SK-N-SH treated with all-trans-retinoic acid at 6 μM for 48 hours (cell line): ENCODE measurements at regions not wholly inside any gene's neighbourhood (a gene's known extent, or its start where the extent isn't known, plus 50 kb on each side); places are given as distances from the start of the nearest gene placed in this dataset.

Experiments used
- ATAC-seq: fragments of 200-7000 bp; cut with Tn5 transposase; 3 replicates; pipeline ENCODE4 v1.9.1; 2020; ENCODE audit warnings: mild to moderate bottlenecking, moderate library complexity
- ARNTL ChIP-seq: fragments of 450-650 bp; formaldehyde crosslinking; IDR thresholded peaks from 2 replicates; pipeline ENCODE4 v1.5.0; 2020; ENCODE audit warnings: low read depth, mild to moderate bottlenecking, moderate library complexity, borderline replicate concordance
- BACH2 ChIP-seq: fragments of 250-450 bp; sonication (Bioruptor Pico); IDR thresholded peaks from 2 replicates; pipeline ENCODE4 v1.9.0; 2021; ENCODE audit warnings: mild to moderate bottlenecking, borderline replicate concordance
- CSDC2 ChIP-seq: fragments of 250-450 bp; sonication (Bioruptor Pico); IDR thresholded peaks from 2 replicates; pipeline ENCODE4 v1.5.0; 2020; ENCODE audit warnings: mild to moderate bottlenecking, moderate library complexity
- ESRRG ChIP-seq: fragments of 250-450 bp; sonication (Bioruptor Pico); IDR thresholded peaks from 2 replicates; pipeline ENCODE4 v1.6.1; 2021; ENCODE audit warnings: mild to moderate bottlenecking
- GLIS3 ChIP-seq: fragments of 250-450 bp; sonication (Bioruptor Pico); IDR thresholded peaks from 2 replicates; pipeline ENCODE4 v1.5.0; 2020; ENCODE audit warnings: mild to moderate bottlenecking, moderate library complexity
- OSR1 ChIP-seq: fragments of 250-450 bp; sonication (Bioruptor Pico); IDR thresholded peaks from 2 replicates; pipeline ENCODE4 v1.8.0; 2022; ENCODE audit warnings: moderate library complexity, mild to moderate bottlenecking, inconsistent platforms
- PPARA ChIP-seq: fragments of 250-450 bp; sonication (Bioruptor Pico); IDR thresholded peaks from 2 replicates; pipeline ENCODE4 v1.5.0; 2020; ENCODE audit warnings: mild to moderate bottlenecking, borderline replicate concordance
- RARB ChIP-seq: fragments of 250-450 bp; sonication (Bioruptor Pico); IDR thresholded peaks from 2 replicates; pipeline ENCODE4 v1.8.0; 2021; ENCODE audit warnings: mild to moderate bottlenecking, moderate library complexity
- SNAI2 ChIP-seq: fragments of 250-450 bp; sonication (Bioruptor Pico); IDR thresholded peaks from 2 replicates; pipeline ENCODE4 v1.5.0; 2020; ENCODE audit warnings: mild to moderate bottlenecking, moderate library complexity
- TCF4 ChIP-seq: fragments of 250-450 bp; sonication (Bioruptor Pico); IDR thresholded peaks from 2 replicates; pipeline ENCODE4 v1.8.0; 2021; ENCODE audit warnings: mild to moderate bottlenecking, moderate library complexity, borderline replicate concordance
- TOX ChIP-seq: fragments of 250-450 bp; sonication (Bioruptor Pico); IDR thresholded peaks from 2 replicates; pipeline ENCODE4 v1.8.0; 2021; ENCODE audit warnings: mild to moderate bottlenecking, moderate library complexity, borderline replicate concordance
- ZC3H10 ChIP-seq: fragments of 250-450 bp; sonication (Bioruptor Pico); IDR thresholded peaks from 2 replicates; pipeline ENCODE4 v1.5.1; 2021; ENCODE audit warnings: mild to moderate bottlenecking, moderate library complexity
- ZFP30 ChIP-seq: fragments of 450-650 bp; formaldehyde crosslinking; IDR thresholded peaks from 2 replicates; pipeline ENCODE4 v1.5.0; 2022; ENCODE audit warnings: mild to moderate bottlenecking, moderate library complexity
- ZNF70 ChIP-seq: fragments of 450-650 bp; formaldehyde crosslinking; IDR thresholded peaks from 2 replicates; pipeline ENCODE4 v1.5.0; 2020; ENCODE audit warnings: mild to moderate bottlenecking, moderate library complexity
- ZNF8 ChIP-seq: fragments of 450-650 bp; formaldehyde crosslinking; IDR thresholded peaks from 2 replicates; pipeline ENCODE4 v1.5.0; 2020; ENCODE audit warnings: mild to moderate bottlenecking, moderate library complexity
- TF ChIP-seq, protein P1 (sequence below): fragments of 250-450 bp; sonication (Bioruptor Pico); IDR thresholded peaks from 2 replicates; pipeline ENCODE4 v1.5.1; 2020; ENCODE audit warnings: low read depth, mild to moderate bottlenecking, moderate library complexity
- TF ChIP-seq, protein P2 (sequence below): fragments of 250-450 bp; sonication (Bioruptor Pico); IDR thresholded peaks from 2 replicates; pipeline ENCODE4 v1.5.0; 2020; ENCODE audit warnings: mild to moderate bottlenecking, moderate library complexity
- TF ChIP-seq, protein P3 (sequence below): fragments of 250-450 bp; sonication (Bioruptor Pico); IDR thresholded peaks from 2 replicates; pipeline ENCODE4 v1.5.1; 2021; ENCODE audit warnings: mild to moderate bottlenecking, moderate library complexity

DNA sequence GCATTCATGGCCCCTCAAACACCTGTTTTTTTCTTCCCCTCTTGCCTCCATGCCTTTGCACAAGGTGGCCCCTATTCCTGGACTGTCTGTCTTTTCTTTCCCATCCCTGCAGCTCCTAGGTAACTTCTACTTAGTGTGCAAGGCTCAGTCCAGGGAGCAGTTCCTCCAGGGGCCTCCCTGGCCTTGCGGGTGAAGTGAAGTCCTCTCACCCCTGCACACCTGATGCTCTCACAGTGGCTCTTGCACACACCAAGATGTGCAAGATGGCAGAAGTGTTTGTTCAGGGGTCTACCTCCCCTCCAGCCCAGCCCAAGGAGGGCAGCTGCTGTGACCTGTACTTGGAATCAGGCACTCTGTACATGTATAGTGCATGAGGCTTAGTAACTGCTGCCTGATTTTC, 236.8 kb upstream of the HS6ST1 start (continued):
- TF ChIP-seq ZNF8 (no peak), RARB (CRISPR knock-in tag) (no peak), PPARA (no peak)

DNA sequence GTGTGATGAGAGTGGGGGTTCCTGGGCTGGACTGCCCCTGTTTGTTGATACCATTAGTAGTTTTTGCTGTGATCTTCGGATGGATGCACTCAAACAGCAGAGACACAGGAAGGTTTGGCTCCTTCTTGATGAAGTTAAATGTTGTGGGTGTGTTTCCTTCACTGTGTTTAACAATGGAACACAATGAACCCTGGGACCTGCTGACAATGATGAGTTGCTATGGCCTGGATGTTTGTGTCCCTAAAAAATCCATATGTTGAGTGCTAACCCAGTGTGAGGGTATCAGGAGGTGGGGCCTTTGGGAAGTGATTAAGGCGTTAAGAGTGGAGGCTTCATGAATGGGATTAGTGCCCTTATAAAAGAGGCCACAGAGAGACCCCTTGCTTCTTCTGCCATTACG, 237.4 kb upstream of the HS6ST1 start:
- no peak for ATAC-seq
- TF ChIP-seq BACH2 (no peak), TCF4 (CRISPR knock-in tag) (no peak), ZFP30 (CRISPR knock-in tag) (no peak), GLIS3 (CRISPR knock-in tag) (no peak), SNAI2 (CRISPR knock-in tag) (no peak), ZC3H10 (CRISPR knock-in tag) (no peak), ESRRG (CRISPR knock-in tag) (no peak), ZNF70 (CRISPR knock-in tag) (no peak), OSR1 (CRISPR knock-in tag) (no peak), RARB (CRISPR knock-in tag) (no peak)
- TF ChIP-seq, protein P1, sequence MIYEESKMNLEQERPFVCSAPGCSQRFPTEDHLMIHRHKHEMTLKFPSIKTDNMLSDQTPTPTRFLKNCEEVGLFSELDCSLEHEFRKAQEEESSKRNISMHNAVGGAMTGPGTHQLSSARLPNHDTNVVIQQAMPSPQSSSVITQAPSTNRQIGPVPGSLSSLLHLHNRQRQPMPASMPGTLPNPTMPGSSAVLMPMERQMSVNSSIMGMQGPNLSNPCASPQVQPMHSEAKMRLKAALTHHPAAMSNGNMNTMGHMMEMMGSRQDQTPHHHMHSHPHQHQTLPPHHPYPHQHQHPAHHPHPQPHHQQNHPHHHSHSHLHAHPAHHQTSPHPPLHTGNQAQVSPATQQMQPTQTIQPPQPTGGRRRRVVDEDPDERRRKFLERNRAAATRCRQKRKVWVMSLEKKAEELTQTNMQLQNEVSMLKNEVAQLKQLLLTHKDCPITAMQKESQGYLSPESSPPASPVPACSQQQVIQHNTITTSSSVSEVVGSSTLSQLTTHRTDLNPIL (CRISPR knock-in tag): no peak
- TF ChIP-seq, protein P2, sequence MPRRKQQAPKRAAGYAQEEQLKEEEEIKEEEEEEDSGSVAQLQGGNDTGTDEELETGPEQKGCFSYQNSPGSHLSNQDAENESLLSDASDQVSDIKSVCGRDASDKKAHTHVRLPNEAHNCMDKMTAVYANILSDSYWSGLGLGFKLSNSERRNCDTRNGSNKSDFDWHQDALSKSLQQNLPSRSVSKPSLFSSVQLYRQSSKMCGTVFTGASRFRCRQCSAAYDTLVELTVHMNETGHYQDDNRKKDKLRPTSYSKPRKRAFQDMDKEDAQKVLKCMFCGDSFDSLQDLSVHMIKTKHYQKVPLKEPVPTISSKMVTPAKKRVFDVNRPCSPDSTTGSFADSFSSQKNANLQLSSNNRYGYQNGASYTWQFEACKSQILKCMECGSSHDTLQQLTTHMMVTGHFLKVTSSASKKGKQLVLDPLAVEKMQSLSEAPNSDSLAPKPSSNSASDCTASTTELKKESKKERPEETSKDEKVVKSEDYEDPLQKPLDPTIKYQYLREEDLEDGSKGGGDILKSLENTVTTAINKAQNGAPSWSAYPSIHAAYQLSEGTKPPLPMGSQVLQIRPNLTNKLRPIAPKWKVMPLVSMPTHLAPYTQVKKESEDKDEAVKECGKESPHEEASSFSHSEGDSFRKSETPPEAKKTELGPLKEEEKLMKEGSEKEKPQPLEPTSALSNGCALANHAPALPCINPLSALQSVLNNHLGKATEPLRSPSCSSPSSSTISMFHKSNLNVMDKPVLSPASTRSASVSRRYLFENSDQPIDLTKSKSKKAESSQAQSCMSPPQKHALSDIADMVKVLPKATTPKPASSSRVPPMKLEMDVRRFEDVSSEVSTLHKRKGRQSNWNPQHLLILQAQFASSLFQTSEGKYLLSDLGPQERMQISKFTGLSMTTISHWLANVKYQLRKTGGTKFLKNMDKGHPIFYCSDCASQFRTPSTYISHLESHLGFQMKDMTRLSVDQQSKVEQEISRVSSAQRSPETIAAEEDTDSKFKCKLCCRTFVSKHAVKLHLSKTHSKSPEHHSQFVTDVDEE (CRISPR knock-in tag): no peak

DNA sequence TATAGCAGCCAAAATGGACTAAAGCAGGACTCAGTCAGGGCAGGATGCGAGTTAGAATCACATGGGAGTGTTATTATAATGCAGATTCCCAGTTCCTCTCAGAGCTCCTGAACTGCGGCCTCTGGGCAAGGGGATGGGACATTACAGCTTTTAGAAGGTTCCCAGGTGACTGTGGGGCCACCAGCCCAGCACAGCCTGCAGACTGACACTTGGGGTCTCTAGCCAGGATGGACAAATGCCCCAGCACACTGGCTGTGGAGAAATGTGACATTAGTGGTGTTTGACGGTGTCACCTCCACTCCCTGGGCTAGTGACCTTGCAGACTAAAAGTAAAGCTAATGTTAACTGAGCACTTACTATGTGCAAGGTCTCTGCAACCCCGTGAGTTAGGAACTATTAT, 238.0 kb upstream of the HS6ST1 start:
- no peak for TF ChIP-seq ZNF70 (CRISPR knock-in tag)
- no peak for TF ChIP-seq ESRRG (CRISPR knock-in tag)
- no peak for TF ChIP-seq SNAI2 (CRISPR knock-in tag)
- TF ChIP-seq ARNTL: no peak
- no peak for TF ChIP-seq BACH2
- TF ChIP-seq PPARA: no peak
- TF ChIP-seq, protein P1 (CRISPR knock-in tag): no peak
- no peak for TF ChIP-seq CSDC2 (CRISPR knock-in tag)
- TF ChIP-seq OSR1 (CRISPR knock-in tag): no peak
- no peak for TF ChIP-seq ZFP30 (CRISPR knock-in tag)
- TF ChIP-seq, protein P3, sequence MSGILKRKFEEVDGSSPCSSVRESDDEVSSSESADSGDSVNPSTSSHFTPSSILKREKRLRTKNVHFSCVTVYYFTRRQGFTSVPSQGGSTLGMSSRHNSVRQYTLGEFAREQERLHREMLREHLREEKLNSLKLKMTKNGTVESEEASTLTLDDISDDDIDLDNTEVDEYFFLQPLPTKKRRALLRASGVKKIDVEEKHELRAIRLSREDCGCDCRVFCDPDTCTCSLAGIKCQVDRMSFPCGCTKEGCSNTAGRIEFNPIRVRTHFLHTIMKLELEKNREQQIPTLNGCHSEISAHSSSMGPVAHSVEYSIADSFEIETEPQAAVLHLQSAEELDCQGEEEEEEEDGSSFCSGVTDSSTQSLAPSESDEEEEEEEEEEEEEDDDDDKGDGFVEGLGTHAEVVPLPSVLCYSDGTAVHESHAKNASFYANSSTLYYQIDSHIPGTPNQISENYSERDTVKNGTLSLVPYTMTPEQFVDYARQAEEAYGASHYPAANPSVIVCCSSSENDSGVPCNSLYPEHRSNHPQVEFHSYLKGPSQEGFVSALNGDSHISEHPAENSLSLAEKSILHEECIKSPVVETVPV: no peak
- TF ChIP-seq TCF4 (CRISPR knock-in tag): no peak
- no peak for TF ChIP-seq GLIS3 (CRISPR knock-in tag)
- TF ChIP-seq, all 23 proteins: peak for 0
- no peak for ATAC-seq

DNA sequence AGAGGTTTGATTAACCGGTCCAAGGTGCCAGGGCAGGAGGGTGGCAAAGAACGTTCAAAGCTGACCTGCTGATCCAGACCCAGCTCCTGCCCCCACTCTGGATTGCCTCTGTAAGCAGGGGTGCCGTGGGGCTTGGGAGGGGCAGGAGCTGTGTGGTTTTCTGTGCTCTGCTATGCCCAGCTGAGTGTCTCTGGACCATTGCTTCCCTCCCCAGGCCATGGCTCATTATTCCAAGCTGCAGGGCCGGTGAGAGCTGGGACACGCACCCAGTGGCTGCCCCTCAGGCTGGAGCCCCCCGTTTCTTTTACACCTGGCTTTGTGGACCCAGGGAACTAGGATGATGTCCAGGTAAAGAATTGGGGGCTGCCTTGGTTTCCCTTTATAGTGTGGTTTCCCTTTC, 238.4 kb upstream of the HS6ST1 start:
- TF ChIP-seq TOX (CRISPR knock-in tag) (no peak), OSR1 (CRISPR knock-in tag) (no peak), CSDC2 (CRISPR knock-in tag) (no peak), TCF4 (CRISPR knock-in tag) (no peak)
- TF ChIP-seq, protein P1 (CRISPR knock-in tag): no peak
- TF ChIP-seq, protein P3: no peak
- TF ChIP-seq, all 23 proteins: peak for 0
- no peak for ATAC-seq
